Trophoblast cell (in vitro differentiated cells and primary cell): ENCODE measurements at regions not wholly inside any gene's neighbourhood (a gene's known extent, or its start where the extent isn't known, plus 50 kb on each side); places are given as distances from the start of the nearest gene placed in this dataset.

ENCODE experiments used
- DNase-seq, 2 donors: peaks; one replicate each; pipeline ENCODE4 v3.0.0-alpha.2; 2016
- H2AFZ ChIP-seq: 2 replicates; pipeline ENCODE4 v1.6.1; 2013; ENCODE audit warnings: low read length, moderate library complexity, mild to moderate bottlenecking; ENCODE audit not compliant: insufficient read depth, poor library complexity
- H2AK5ac ChIP-seq: 2 replicates; pipeline ENCODE4 v1.6.1; 2013; ENCODE audit warnings: mild to moderate bottlenecking, low read length
- H2BK120ac ChIP-seq: 2 replicates; pipeline ENCODE4 v1.6.1; 2013; ENCODE audit warnings: low read length, mild to moderate bottlenecking, moderate library complexity; ENCODE audit not compliant: insufficient read depth, poor library complexity
- H2BK12ac ChIP-seq: 2 replicates; pipeline ENCODE4 v1.6.1; 2013; ENCODE audit warnings: mild to moderate bottlenecking, low read length, moderate library complexity
- H2BK5ac ChIP-seq: 2 replicates; pipeline ENCODE4 v1.6.1; 2013; ENCODE audit warnings: low read length, low read depth, moderate library complexity, mild to moderate bottlenecking; ENCODE audit not compliant: poor library complexity
- H3K14ac ChIP-seq: 2 replicates; pipeline ENCODE4 v1.6.1; 2013; ENCODE audit warnings: mild to moderate bottlenecking, low read length
- H3K18ac ChIP-seq: 2 replicates; pipeline ENCODE4 v1.6.1; 2013; ENCODE audit warnings: mild to moderate bottlenecking, low read length
- H3K23ac ChIP-seq: 2 replicates; pipeline ENCODE4 v1.6.1; 2013; ENCODE audit warnings: low read length
- H3K27ac ChIP-seq: 2 replicates; pipeline ENCODE4 v1.5.1; 2013; ENCODE audit warnings: low read depth, mild to moderate bottlenecking, inconsistent platforms, low read length, moderate library complexity
- H3K27me3 ChIP-seq: 2 replicates; pipeline ENCODE4 v1.6.1; 2013; ENCODE audit warnings: inconsistent platforms, mild to moderate bottlenecking, low read length, moderate library complexity; ENCODE audit not compliant: insufficient read depth
- H3K36me3 ChIP-seq, 2 experiments: 1 replicate in 1 of 2; 2 replicates in 1 of 2; pipeline ENCODE4 v1.6.1; 2013; ENCODE audit warnings: low read length in 2 of 2, mild to moderate bottlenecking in 2 of 2, moderate library complexity in 1 of 2; ENCODE audit not compliant: insufficient read depth in 2 of 2, control insufficient read depth in 1 of 2
- H3K4ac ChIP-seq: 2 replicates; pipeline ENCODE4 v1.6.1; 2013; ENCODE audit warnings: low read depth, mild to moderate bottlenecking, low read length, moderate library complexity
- H3K4me1 ChIP-seq, 2 experiments: 1 replicate in 1 of 2; 2 replicates in 1 of 2; pipeline ENCODE4 v1.6.1; 2013; ENCODE audit warnings: low read length in 2 of 2, mild to moderate bottlenecking in 2 of 2, moderate library complexity in 1 of 2; ENCODE audit not compliant: insufficient read depth in 2 of 2, control insufficient read depth in 1 of 2
- H3K4me2 ChIP-seq: 2 replicates; pipeline ENCODE4 v1.6.1; 2013; ENCODE audit warnings: inconsistent platforms, mild to moderate bottlenecking, low read length, moderate library complexity
- H3K4me3 ChIP-seq: 2 replicates; pipeline ENCODE4 v1.5.1; 2013; ENCODE audit warnings: mild to moderate bottlenecking, low read depth, low read length, inconsistent platforms
- H3K79me1 ChIP-seq: one replicate; pipeline ENCODE4 v1.6.1; 2013; ENCODE audit warnings: low read length
- H3K79me2 ChIP-seq: 2 replicates; pipeline ENCODE4 v1.6.1; 2013; ENCODE audit warnings: low read length, mild to moderate bottlenecking; ENCODE audit not compliant: control insufficient read depth, insufficient read depth, poor library complexity
- H3K9ac ChIP-seq: 2 replicates; pipeline ENCODE4 v1.6.1; 2013; ENCODE audit warnings: mild to moderate bottlenecking, low read length
- H3K9me3 ChIP-seq: 2 replicates; pipeline ENCODE4 v1.6.1; 2013; ENCODE audit warnings: low read depth, mild to moderate bottlenecking, control low read depth, inconsistent platforms, low read length; ENCODE audit not compliant: insufficient read depth
- H4K12ac ChIP-seq: 2 replicates; pipeline ENCODE4 v1.6.1; 2013; ENCODE audit warnings: low read depth, mild to moderate bottlenecking, low read length, moderate library complexity
- H4K8ac ChIP-seq: 2 replicates; pipeline ENCODE4 v1.6.1; 2013; ENCODE audit warnings: low read depth, mild to moderate bottlenecking, low read length, moderate library complexity
- H4K91ac ChIP-seq: one replicate; pipeline ENCODE4 v1.6.1; 2013; ENCODE audit warnings: low read depth, mild to moderate bottlenecking, low read length, moderate library complexity
- WGBS: extraction: QIAGEN DNeasy Blood & Tissue Kit; methylation state at CpG from one replicate; pipeline ENCODE4 v1.1.7; 2013; ENCODE audit warnings: missing lambda C conversion rate; ENCODE audit not compliant: insufficient read length, insufficient coverage; ENCODE audit errors: extremely low coverage; 5-methylcytosine and 5-hydroxymethylcytosine counted together

- no peak overlapping the region for H3K14ac ChIP-seq
- H2AK5ac ChIP-seq, result no peak overlapping the region
- H2AFZ ChIP-seq, result no peak overlapping the region
- H3K79me1 ChIP-seq, result no peaks in the 10 kb centered on the region
- H3K4me3 ChIP-seq, result no peak overlapping the region
- H3K27me3 ChIP-seq, result no peaks in the 10 kb centered on the region
- H3K4ac ChIP-seq, result no peak overlapping the region
- no peaks in the 10 kb centered on the region for H3K9me3 ChIP-seq
- no CpG with 5 or more reads among the region's 6 CpGs for WGBS
- H2BK120ac ChIP-seq, result no peak overlapping the region
- H4K8ac ChIP-seq, result no peak overlapping the region
- H3K4me2 ChIP-seq, result no peak overlapping the region
- H2BK12ac ChIP-seq, result no peak overlapping the region
- H3K36me3 ChIP-seq, result no peaks in the 10 kb centered on the region
- no peaks in the 10 kb centered on the region for H3K79me2 ChIP-seq
- H4K91ac ChIP-seq, result no peak overlapping the region
- H3K27ac ChIP-seq, result no peak overlapping the region
- H3K4me1 ChIP-seq, result no peaks in the 10 kb centered on the region
- peak in 1 of 2 donors; percentile 18 for DNase-seq
- H2BK5ac ChIP-seq, result no peak overlapping the region
- H3K9ac ChIP-seq, result no peak overlapping the region
- H3K18ac ChIP-seq, result no peak overlapping the region
- H3K23ac ChIP-seq, result no peak overlapping the region
- H4K12ac ChIP-seq, result no peak overlapping the region
Measured at GRCh38 chr6:164859816-164860215, 449.6 kb downstream of the C6orf118 start.

- Histone ChIP-seq H2BK12ac (no peak overlapping the region), H3K36me3 (no peaks in the 10 kb centered on the region), H2BK120ac (peak overlapping the region; percentile 22), H3K9me3 (no peaks in the 10 kb centered on the region), H3K4me1 (no peaks in the 10 kb centered on the region), H2BK5ac (no peak overlapping the region), H3K23ac (no peak overlapping the region), H3K9ac (no peak overlapping the region), H3K4me3 (no peak overlapping the region), H4K91ac (no peak overlapping the region), H3K4ac (no peak overlapping the region), H3K4me2 (no peak overlapping the region), H3K18ac (no peak overlapping the region), H2AFZ (no peak overlapping the region), H2AK5ac (no peak overlapping the region), H3K79me1 (no peaks in the 10 kb centered on the region), H4K12ac (no peak overlapping the region), H3K27ac (no peak overlapping the region), H3K27me3 (no peaks in the 10 kb centered on the region), H3K79me2 (no peaks in the 10 kb centered on the region), H3K14ac (no peak overlapping the region), H4K8ac (no peak overlapping the region)
- no peak for DNase-seq
- no CpG with 5 or more reads among the region's 8 CpGs for WGBS
Measured at GRCh38 chr6:164856138-164856537, 453.3 kb downstream of the C6orf118 start.

- Histone ChIP-seq H3K9me3 (no peaks in the 10 kb centered on the region), H3K4ac (no peak overlapping the region), H2AFZ (no peak overlapping the region), H3K79me1 (no peaks in the 10 kb centered on the region), H3K4me1 (no peaks in the 10 kb centered on the region), H3K14ac (no peak overlapping the region), H3K9ac (no peak overlapping the region), H3K4me3 (no peak overlapping the region), H2BK5ac (no peak overlapping the region), H3K23ac (no peak overlapping the region), H2AK5ac (no peak overlapping the region), H2BK12ac (no peak overlapping the region), H3K18ac (no peak overlapping the region), H3K36me3 (no peaks in the 10 kb centered on the region), H2BK120ac (no peak overlapping the region), H3K27ac (no peak overlapping the region), H4K91ac (no peak overlapping the region), H3K79me2 (no peaks in the 10 kb centered on the region), H3K27me3 (no peaks in the 10 kb centered on the region), H4K8ac (no peak overlapping the region), H4K12ac (no peak overlapping the region), H3K4me2 (no peak overlapping the region)
- no CpG with 5 or more reads among the region's 1 CpG for WGBS
- DNase-seq, result no peak
Measured at GRCh38 chr6:164855281-164855680, 454.1 kb downstream of the C6orf118 start.

GRCh38 chr6:164854526-164854925 is 454.9 kb downstream of the C6orf118 start:
- Histone ChIP-seq H3K4me3 (no peak overlapping the region), H3K18ac (no peak overlapping the region), H4K91ac (no peak overlapping the region), H2AFZ (no peak overlapping the region), H3K4me1 (no peaks in the 10 kb centered on the region), H2BK120ac (no peak overlapping the region), H3K4me2 (no peak overlapping the region), H4K12ac (no peak overlapping the region), H3K4ac (no peak overlapping the region), H3K79me1 (no peaks in the 10 kb centered on the region), H3K36me3 (no peaks in the 10 kb centered on the region), H2BK12ac (no peak overlapping the region), H2AK5ac (no peak overlapping the region), H3K14ac (no peak overlapping the region), H3K23ac (no peak overlapping the region), H3K9me3 (no peaks in the 10 kb centered on the region), H3K27me3 (no peaks in the 10 kb centered on the region), H3K79me2 (no peaks in the 10 kb centered on the region), H4K8ac (no peak overlapping the region), H2BK5ac (no peak overlapping the region), H3K9ac (no peak overlapping the region), H3K27ac (no peak overlapping the region)
- DNase-seq, result no peak
